Uterus (tissue), 3 donors: ENCODE measurements at regions not wholly inside any gene's neighbourhood (a gene's known extent, or its start where the extent isn't known, plus 50 kb on each side); places are given as distances from the start of the nearest gene placed in this dataset.

ENCODE experiments used
- DNase-seq, 2 donors: peaks; one replicate each; pipeline ENCODE4 v3.0.0-alpha.2; 2019 to 2020
- H3K27ac ChIP-seq, 2 donors: fragments of 200-600 bp; sonication (generic); 1 replicate in 1 of 2; 2 replicates in 1 of 2; pipeline ENCODE4 v1.5.1; 2016 to 2018
- H3K27me3 ChIP-seq, 2 donors: fragments of 200-600 bp; sonication (generic); one replicate each; pipeline ENCODE4 v1.5.1; 2018 to 2019; ENCODE audit warnings: control low read depth in 1 of 2
- H3K36me3 ChIP-seq, 2 donors: fragments of 200-600 bp; sonication (generic); one replicate each; pipeline ENCODE4 v1.5.1; 2019; ENCODE audit warnings: control low read depth in 1 of 2
- H3K4me1 ChIP-seq, 2 donors: fragments of 200-600 bp; sonication (generic); one replicate each; pipeline ENCODE4 v1.5.1; 2018 to 2019; ENCODE audit warnings: control low read depth in 1 of 2
- H3K4me3 ChIP-seq, 2 donors: fragments of 200-600 bp; sonication (generic); 1 replicate in 1 of 2; 2 replicates in 1 of 2; pipeline ENCODE4 v1.5.1; 2018 to 2019; ENCODE audit warnings: mild to moderate bottlenecking in 1 of 2
- H3K9me3 ChIP-seq, 2 donors: fragments of 200-600 bp; sonication (generic); one replicate each; pipeline ENCODE4 v1.5.1; 2019; ENCODE audit warnings: control low read depth in 1 of 2
- CTCF ChIP-seq, 4 experiments: fragments of 200-600 bp in 2 of 4; fragments of 450-650 bp in 2 of 4; sonication (generic) in 2 of 4; IDR thresholded peaks; one replicate each; pipeline ENCODE4 v1.5.1; 2016 to 2019; ENCODE audit warnings: antibody characterized with exemption in 4 of 4, mild to moderate bottlenecking in 2 of 4, moderate library complexity in 1 of 4
- POLR2A ChIP-seq, 2 donors: fragments of 450-650 bp; IDR thresholded peaks; one replicate each; pipeline ENCODE4 v1.6.1; 2016; ENCODE audit warnings: antibody characterized with exemption in 2 of 2, mild to moderate bottlenecking in 1 of 2, moderate library complexity in 1 of 2
- intact Hi-C: fragments of 100-400 bp; cut with DNase I; formaldehyde crosslinking; loops from one replicate; pipeline ENCODE4 v1.15.1; 2023; ENCODE audit warnings: low total_unique reads
- donor health status: DM: yes; HTN: yes; CAD: no.

GRCh38 chr16:86836503-86837129 lies 258.3 kb downstream of the FOXL1 start:
- H3K36me3 ChIP-seq = no peaks in the 10 kb centered on the region
- no peak overlapping the region for H3K4me3 ChIP-seq
- no peaks in the 10 kb centered on the region for H3K4me1 ChIP-seq
- DNase-seq = no peak
- H3K27ac ChIP-seq = no peak overlapping the region
- no peaks in the 10 kb centered on the region for H3K9me3 ChIP-seq
- no peaks in the 10 kb centered on the region for H3K27me3 ChIP-seq
- intact Hi-C loops = no loop called here
- TF ChIP-seq POLR2A (IDR thresholded peaks at IDR 0.05) (no peak), CTCF (IDR thresholded peaks at IDR 0.05) (no peak)

- no peaks in the 10 kb centered on the region for H3K27me3 ChIP-seq
- H3K4me3 ChIP-seq = no peak overlapping the region
- no peak for DNase-seq
- TF ChIP-seq CTCF (IDR thresholded peaks at IDR 0.05) = no peak
- no peak for TF ChIP-seq POLR2A (IDR thresholded peaks at IDR 0.05)
- no peak overlapping the region for H3K27ac ChIP-seq
- H3K36me3 ChIP-seq = no peaks in the 10 kb centered on the region
- H3K4me1 ChIP-seq = no peaks in the 10 kb centered on the region
- intact Hi-C loops = no loop called here
- no peaks in the 10 kb centered on the region for H3K9me3 ChIP-seq
Measured at GRCh38 chr16:86843812-86844211, 265.5 kb downstream of the FOXL1 start.

GRCh38 chr16:86844695-86845094 lies 266.3 kb downstream of the FOXL1 start:
- DNase-seq = no peak
- Histone ChIP-seq H3K36me3 (no peaks in the 10 kb centered on the region), H3K9me3 (no peaks in the 10 kb centered on the region), H3K27me3 (no peaks in the 10 kb centered on the region), H3K4me1 (no peaks in the 10 kb centered on the region), H3K27ac (no peak overlapping the region), H3K4me3 (no peak overlapping the region)
- TF ChIP-seq POLR2A (IDR thresholded peaks at IDR 0.05) = no peak
- no peak for TF ChIP-seq CTCF (IDR thresholded peaks at IDR 0.05)
- intact Hi-C loops = no loop called here

- DNase-seq = no peak
- H3K4me3 ChIP-seq = no peak overlapping the region
- no peaks in the 10 kb centered on the region for H3K36me3 ChIP-seq
- no peaks in the 10 kb centered on the region for H3K4me1 ChIP-seq
- TF ChIP-seq POLR2A (IDR thresholded peaks at IDR 0.05) (no peak), CTCF (IDR thresholded peaks at IDR 0.05) (no peak)
- H3K27ac ChIP-seq = no peak overlapping the region
- H3K9me3 ChIP-seq = no peaks in the 10 kb centered on the region
- intact Hi-C loops = no loop called here
- H3K27me3 ChIP-seq = no peaks in the 10 kb centered on the region
Measured at GRCh38 chr16:86846136-86846535, 267.8 kb downstream of the FOXL1 start.

- no peak for TF ChIP-seq POLR2A (IDR thresholded peaks at IDR 0.05)
- TF ChIP-seq CTCF (IDR thresholded peaks at IDR 0.05) = no peak
- no peak for DNase-seq
- H3K4me3 ChIP-seq = no peak overlapping the region
Measured at GRCh38 chr16:86848821-86849220, 270.5 kb downstream of the FOXL1 start.

More at GRCh38 chr16:86848821-86849220, 270.5 kb downstream of the FOXL1 start:
- no peak overlapping the region for H3K27ac ChIP-seq
- H3K27me3 ChIP-seq = no peaks in the 10 kb centered on the region
- H3K9me3 ChIP-seq = no peaks in the 10 kb centered on the region
- intact Hi-C loops = no loop called here
- H3K36me3 ChIP-seq = no peaks in the 10 kb centered on the region
- H3K4me1 ChIP-seq = no peaks in the 10 kb centered on the region
